ENCODE measurements at regions not wholly inside any gene's neighbourhood (a gene's known extent, or its start where the extent isn't known, plus 50 kb on each side); places are given as distances from the start of the nearest gene placed in this dataset.
"Not testable (repeated sequence)": the region's sequence is repeated elsewhere in the genome, so short reads cannot be mapped to it uniquely, and the experiment has no call there.

- no peak for DNase-seq
Measured at GRCh38 chr13:78540058-78540457, 63.3 kb downstream of the POU4F1 start.

- not testable (repeated sequence) for DNase-seq
Measured at GRCh38 chr13:78526044-78526443, 77.3 kb downstream of the POU4F1 start.

- no peak for DNase-seq
Measured at GRCh38 chr13:78524936-78525335, 78.4 kb downstream of the POU4F1 start.

- DNase-seq: no peak
Measured at GRCh38 chr13:78521091-78521490, 82.3 kb downstream of the POU4F1 start.

GRCh38 chr13:78520425-78520824, 82.9 kb downstream of the POU4F1 start:
- DNase-seq: no peak

- not testable (repeated sequence) for DNase-seq
Measured at GRCh38 chr13:78518482-78518881, 84.9 kb downstream of the POU4F1 start.

GRCh38 chr13:78499802-78500201, 103.5 kb downstream of the POU4F1 start:
- no peak for DNase-seq

- DNase-seq: no peak
Measured at GRCh38 chr13:78497702-78498355, 105.5 kb downstream of the POU4F1 start.

- DNase-seq: no peak
Measured at GRCh38 chr13:78491978-78492377, 111.4 kb downstream of the POU4F1 start.

GRCh38 chr13:78490225-78490624, 113.1 kb downstream of the POU4F1 start:
- DNase-seq: not testable (repeated sequence)

- no peak for DNase-seq
Measured at GRCh38 chr13:78487707-78488106, 115.6 kb downstream of the POU4F1 start.

GRCh38 chr13:78485803-78486202, 117.5 kb downstream of the POU4F1 start:
- no peak for DNase-seq

- DNase-seq: no peak
Measured at GRCh38 chr13:78478183-78478582, 125.2 kb downstream of the POU4F1 start.

GRCh38 chr13:78476910-78477309, 126.4 kb downstream of the POU4F1 start:
- DNase-seq: no peak

GRCh38 chr13:78468621-78469020, 134.7 kb downstream of the POU4F1 start:
- DNase-seq: no peak

- no peak for DNase-seq
Measured at GRCh38 chr13:78465250-78465649, 138.1 kb downstream of the POU4F1 start.

GRCh38 chr13:78460176-78460575, 143.2 kb downstream of the POU4F1 start:
- peak; percentile 20 for DNase-seq

GRCh38 chr13:78443839-78444238, 159.5 kb downstream of the POU4F1 start:
- no peak for DNase-seq

- DNase-seq: no peak
Measured at GRCh38 chr13:78437781-78438180, 165.6 kb downstream of the POU4F1 start.

GRCh38 chr13:78436311-78436710, 167.0 kb downstream of the POU4F1 start:
- DNase-seq: no peak

- no peak for DNase-seq
Measured at GRCh38 chr13:78431328-78431727, 172.0 kb downstream of the POU4F1 start.

- no peak for DNase-seq
Measured at GRCh38 chr13:78430811-78431210, 172.5 kb downstream of the POU4F1 start.

- no peak for DNase-seq
Measured at GRCh38 chr13:78430166-78430791, 173.1 kb downstream of the POU4F1 start.

- DNase-seq: no peak
Measured at GRCh38 chr13:78428646-78429045, 174.7 kb downstream of the POU4F1 start.

GRCh38 chr13:78426183-78426582, 177.2 kb downstream of the POU4F1 start:
- no peak for DNase-seq
